ENCODE measurements at regions not wholly inside any gene's neighbourhood (a gene's known extent, or its start where the extent isn't known, plus 50 kb on each side); places are given as distances from the start of the nearest gene placed in this dataset.
"Not testable (repeated sequence)": the region's sequence is repeated elsewhere in the genome, so short reads cannot be mapped to it uniquely, and the experiment has no call there.

GRCh38 chr5:107772418-107773310 is 101.9 kb upstream of the EFNA5 start:
- DNase-seq (ENCODE audit: low read depth), result no peak

GRCh38 chr5:107771926-107772325 is 101.2 kb upstream of the EFNA5 start:
- DNase-seq (ENCODE audit: low read depth), result no peak

GRCh38 chr5:107770051-107770450 is 99.3 kb upstream of the EFNA5 start:
- DNase-seq (ENCODE audit: low read depth), result no peak

- DNase-seq (ENCODE audit: low read depth), result no peak
Observed at GRCh38 chr5:107769519-107769918, 98.8 kb upstream of the EFNA5 start.

GRCh38 chr5:107766972-107767371 is 96.2 kb upstream of the EFNA5 start:
- no peak for DNase-seq (ENCODE audit: low read depth)

GRCh38 chr5:107766439-107766838 is 95.7 kb upstream of the EFNA5 start:
- DNase-seq (ENCODE audit: low read depth), result no peak

GRCh38 chr5:107765805-107766063 is 95.0 kb upstream of the EFNA5 start:
- DNase-seq (ENCODE audit: low read depth), result no peak

GRCh38 chr5:107764976-107765804 is 94.5 kb upstream of the EFNA5 start:
- DNase-seq (ENCODE audit: low read depth), result no peak

GRCh38 chr5:107764282-107764681 is 93.5 kb upstream of the EFNA5 start:
- DNase-seq (ENCODE audit: low read depth), result no peak

- DNase-seq (ENCODE audit: low read depth), result no peak
Observed at GRCh38 chr5:107753427-107753826, 82.7 kb upstream of the EFNA5 start.

- DNase-seq (ENCODE audit: low read depth), result no peak
Observed at GRCh38 chr5:107744418-107745330, 73.9 kb upstream of the EFNA5 start.

GRCh38 chr5:107743373-107744000 is 72.8 kb upstream of the EFNA5 start:
- DNase-seq (ENCODE audit: low read depth), result peak; percentile 49

- peak; percentile 7 for DNase-seq (ENCODE audit: low read depth)
Observed at GRCh38 chr5:107739661-107740060, 68.9 kb upstream of the EFNA5 start.

- peak; percentile 50 for DNase-seq (ENCODE audit: low read depth)
Observed at GRCh38 chr5:107736638-107737037, 65.9 kb upstream of the EFNA5 start.

GRCh38 chr5:107736089-107736488 is 65.4 kb upstream of the EFNA5 start:
- not testable (repeated sequence) for DNase-seq (ENCODE audit: low read depth)

GRCh38 chr5:107735558-107735957 is 64.8 kb upstream of the EFNA5 start:
- no peak for DNase-seq (ENCODE audit: low read depth)

GRCh38 chr5:107726896-107727295 is 56.2 kb upstream of the EFNA5 start:
- DNase-seq (ENCODE audit: low read depth), result no peak

- DNase-seq (ENCODE audit: low read depth), result no peak
Observed at GRCh38 chr5:107724642-107725041, 53.9 kb upstream of the EFNA5 start.

- not testable (repeated sequence) for DNase-seq (ENCODE audit: low read depth)
Observed at GRCh38 chr5:107721241-107721640, 50.5 kb upstream of the EFNA5 start.
